ENCODE measurements at regions not wholly inside any gene's neighbourhood (a gene's known extent, or its start where the extent isn't known, plus 50 kb on each side); places are given as distances from the start of the nearest gene placed in this dataset.

- DNase-seq (ENCODE audit: low read depth, low spot score) = no peak
- CTCF ChIA-PET = no interaction called here
- H3K4me1 ChIP-seq (ENCODE audit: control insufficient read depth, insufficient read depth, low read length) = no peaks in the 10 kb centered on the region
Measured at GRCh38 chr6:15074806-15075205, 171.1 kb upstream of the JARID2 start.

GRCh38 chr6:15076565-15076964 is 169.3 kb upstream of the JARID2 start:
- H3K4me1 ChIP-seq (ENCODE audit: control insufficient read depth, insufficient read depth, low read length) = no peaks in the 10 kb centered on the region
- no peak overlapping the region for H3K27ac ChIP-seq (ENCODE audit: low read length)
- no peaks in the 10 kb centered on the region for H3K36me3 ChIP-seq (ENCODE audit: control insufficient read depth, insufficient read depth, low read length)
- in situ Hi-C loops (cut with HindIII; ENCODE audit: low pct_unique_long_range_greater_than_20kb, low sequenced_read_pairs) = no loop called here
- H3K27me3 ChIP-seq (ENCODE audit: control insufficient read depth, insufficient read depth, low read length) = no peaks in the 10 kb centered on the region
- no peaks in the 10 kb centered on the region for H3K9me3 ChIP-seq (ENCODE audit: control insufficient read depth, insufficient read depth, low read depth, low read length)
- H3K4me3 ChIP-seq (ENCODE audit: low read depth in 2 of 2, low read length in 2 of 2) = no peak overlapping the region
- DNase-seq (ENCODE audit: low read depth, low spot score) (no peak), ATAC-seq (no peak)
- TF ChIP-seq SIN3A (IDR thresholded peaks at IDR 0.05; ENCODE audit: borderline replicate concordance, insufficient read depth, low read depth, low read length) (no peak), REST (IDR thresholded peaks at IDR 0.05; ENCODE audit: insufficient read depth in 1 of 2, low read depth in 2 of 2, low read length in 1 of 2) (no peak), POLR2AphosphoS5 (IDR thresholded peaks at IDR 0.05; ENCODE audit: low read depth, low read length) (no peak), CTCF (IDR thresholded peaks at IDR 0.05) (no peak), TCF7L2 (IDR thresholded peaks at IDR 0.05; ENCODE audit: low read depth, low read length) (no peak)
- POLR2A ChIA-PET = no interaction called here
- intact Hi-C loops (cut with micrococcal nuclease; ENCODE audit: unreplicated experiment) = no loop called here
- CTCF ChIA-PET = interaction anchor here (0.6 kb wide), 1 partner anchor 536 kb away, joined by 4 read pairs; no protein-coding TSS in a partner anchor
- BruUV-seq (replicated peaks) = no TSS peak

More at GRCh38 chr6:15074806-15075205, 171.1 kb upstream of the JARID2 start:
- H3K27ac ChIP-seq (ENCODE audit: low read length) = no peak overlapping the region
- in situ Hi-C loops (cut with HindIII; ENCODE audit: low pct_unique_long_range_greater_than_20kb, low sequenced_read_pairs) (no loop called here), intact Hi-C loops (cut with micrococcal nuclease; ENCODE audit: unreplicated experiment) (no loop called here)
- H3K27me3 ChIP-seq (ENCODE audit: control insufficient read depth, insufficient read depth, low read length) = no peaks in the 10 kb centered on the region
- no peak for TF ChIP-seq POLR2AphosphoS5 (IDR thresholded peaks at IDR 0.05; ENCODE audit: low read depth, low read length)
- TF ChIP-seq TCF7L2 (IDR thresholded peaks at IDR 0.05; ENCODE audit: low read depth, low read length) = no peak
- TF ChIP-seq SIN3A (IDR thresholded peaks at IDR 0.05; ENCODE audit: borderline replicate concordance, insufficient read depth, low read depth, low read length) = no peak
- no peak for TF ChIP-seq CTCF (IDR thresholded peaks at IDR 0.05)
- no peak for TF ChIP-seq REST (IDR thresholded peaks at IDR 0.05; ENCODE audit: insufficient read depth in 1 of 2, low read depth in 2 of 2, low read length in 1 of 2)
- H3K4me3 ChIP-seq (ENCODE audit: low read depth in 2 of 2, low read length in 2 of 2) = no peak overlapping the region
- POLR2A ChIA-PET = no interaction called here
- no TSS peak for BruUV-seq (replicated peaks)
- no peaks in the 10 kb centered on the region for H3K9me3 ChIP-seq (ENCODE audit: control insufficient read depth, insufficient read depth, low read depth, low read length)
- no peak for ATAC-seq
- H3K36me3 ChIP-seq (ENCODE audit: control insufficient read depth, insufficient read depth, low read length) = no peaks in the 10 kb centered on the region
